COLO829 (cell line): ENCODE measurements at regions not wholly inside any gene's neighbourhood (a gene's known extent, or its start where the extent isn't known, plus 50 kb on each side); places are given as distances from the start of the nearest gene placed in this dataset.
"Not testable (repeated sequence)": the region's sequence is repeated elsewhere in the genome, so short reads cannot be mapped to it uniquely, and the experiment has no call there.

Source experiments
- DNase-seq: peaks from one replicate; pipeline ENCODE4 v3.0.0; 2012; ENCODE audit warnings: low spot score

DNA sequence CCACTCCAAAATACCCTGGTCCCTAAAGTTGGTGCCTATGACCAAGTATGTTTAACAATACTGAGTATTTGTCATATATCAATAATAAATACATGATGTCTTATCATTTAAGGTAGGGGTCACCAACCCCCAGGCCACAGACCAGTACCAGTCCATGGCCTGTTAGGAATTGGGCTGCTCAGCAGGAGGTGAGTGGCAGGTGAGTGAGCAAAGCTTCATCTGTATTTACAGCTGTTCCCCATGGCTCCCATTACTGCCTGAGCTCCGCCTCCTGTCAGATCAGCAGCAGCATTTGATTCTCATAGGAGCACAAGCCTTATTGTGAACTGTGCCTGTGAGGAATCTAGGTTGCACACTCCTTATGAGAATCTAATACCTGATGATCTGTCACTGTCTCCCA, 126.2 kb downstream of the HNRNPD start:
- no peak for DNase-seq

DNA sequence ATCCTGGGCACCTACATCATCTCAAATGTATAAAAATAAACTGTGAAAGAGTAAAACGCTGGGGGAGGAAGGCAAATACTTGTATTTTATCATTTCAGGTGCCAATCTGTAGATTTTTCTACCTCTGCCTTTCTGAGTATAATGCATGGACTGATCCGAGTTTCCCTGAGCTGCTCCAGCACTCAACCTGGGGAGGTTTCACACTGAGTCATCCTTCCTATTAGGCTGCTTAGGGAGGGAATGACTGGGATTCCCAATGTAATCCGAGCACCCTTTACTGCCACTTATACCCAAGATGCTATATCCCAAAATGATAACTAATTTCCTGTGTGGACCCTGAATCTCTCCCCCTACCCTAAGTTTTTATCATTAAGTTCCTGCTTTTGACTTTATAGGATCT, 126.6 kb downstream of the HNRNPD start:
- no peak for DNase-seq

DNA sequence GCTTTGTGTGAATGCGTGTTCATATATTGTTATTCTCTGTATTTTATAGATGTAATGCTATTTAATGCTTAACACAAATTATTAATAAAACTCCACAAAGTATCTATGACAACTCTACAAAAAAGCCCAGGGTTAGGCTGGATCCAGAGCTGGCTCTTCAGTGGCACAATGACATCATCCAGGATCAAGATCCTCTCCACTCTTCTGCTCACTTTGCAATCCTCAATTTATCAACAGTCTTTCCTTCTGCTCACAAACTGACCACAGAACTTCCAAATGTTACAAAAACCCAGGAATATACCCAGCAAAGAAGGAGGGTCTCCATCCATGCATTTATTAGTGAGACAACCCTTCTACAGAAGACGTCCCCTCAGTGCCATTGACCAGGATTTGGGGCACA, 132.3 kb downstream of the HNRNPD start:
- DNase-seq, result no peak

DNA sequence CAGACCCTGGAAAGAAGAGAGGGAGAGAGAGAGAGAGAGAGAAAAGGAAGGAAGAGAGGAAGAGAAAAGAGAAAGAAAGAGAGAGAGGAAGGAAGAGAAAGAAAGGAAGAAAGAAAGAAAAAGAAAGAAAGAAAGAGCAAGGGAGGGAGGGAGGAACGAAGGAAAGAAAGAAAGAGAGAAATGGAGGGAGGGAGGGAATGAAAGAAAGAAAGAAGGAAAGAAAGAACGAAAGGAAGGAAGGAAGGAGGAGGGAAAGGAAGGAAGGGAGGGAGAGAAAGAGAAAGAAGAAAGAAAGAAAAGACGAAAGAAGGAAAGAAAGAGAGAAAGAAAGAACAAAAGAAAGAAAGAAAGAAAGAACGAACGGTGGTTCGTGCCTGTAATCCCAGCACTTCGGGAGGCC, 133.4 kb downstream of the HNRNPD start:
- DNase-seq, result no peak

DNA sequence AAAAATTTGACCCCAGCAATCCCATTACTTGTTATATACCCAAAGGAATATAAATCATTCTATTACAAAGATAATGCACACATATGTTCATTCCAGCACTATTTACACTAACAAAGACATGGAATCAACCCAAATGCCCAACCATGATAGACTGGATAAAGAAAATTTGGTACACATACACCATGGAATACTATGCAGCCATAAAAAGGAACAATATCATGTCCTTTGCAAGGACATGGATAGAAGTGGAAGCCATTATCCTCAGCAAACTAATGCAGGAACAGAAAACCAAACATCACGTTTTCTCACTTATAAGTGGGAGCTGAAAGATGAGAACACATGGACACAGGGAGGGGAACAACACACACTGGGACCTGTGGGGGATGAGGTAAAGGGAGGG, 136.6 kb downstream of the HNRNPD start:
- DNase-seq, result not testable (repeated sequence)

DNA sequence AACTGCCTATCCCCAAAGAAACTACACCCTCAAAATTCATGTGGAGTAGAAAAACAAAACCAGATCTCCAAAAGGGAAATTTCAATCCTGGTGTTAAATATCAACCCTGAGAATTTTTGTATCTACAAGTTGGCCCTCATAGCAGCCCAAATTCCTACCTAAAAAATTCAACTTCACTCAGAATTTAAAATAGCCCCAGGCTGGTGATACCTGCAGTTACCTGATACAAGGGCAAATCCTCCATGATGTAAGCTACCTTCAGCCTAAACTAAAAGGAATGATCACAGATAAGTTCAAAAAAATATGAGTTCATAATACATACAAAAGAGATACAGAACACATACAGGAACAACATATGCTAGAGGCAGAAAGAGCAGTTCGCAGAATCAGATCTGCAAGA, 138.4 kb downstream of the HNRNPD start:
- DNase-seq, result no peak

DNA sequence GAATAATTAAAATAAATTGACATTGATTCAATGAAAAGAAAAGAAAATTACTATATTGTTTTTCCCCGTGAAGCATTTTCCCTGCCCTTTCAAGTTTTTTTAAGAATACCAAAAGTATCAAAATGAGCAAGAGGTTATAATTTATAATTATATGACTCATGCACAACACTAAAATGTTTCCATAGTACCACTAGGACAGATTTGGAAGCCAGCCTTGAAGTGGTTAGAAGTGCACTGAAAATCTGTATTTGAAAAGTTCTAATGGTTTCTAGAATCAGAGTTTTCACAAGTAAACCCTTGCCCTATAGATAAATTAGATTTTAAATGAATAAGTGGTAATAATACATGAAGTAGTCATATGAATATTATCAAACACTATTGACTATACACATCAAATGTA, 140.9 kb downstream of the HNRNPD start:
- DNase-seq, result no peak

DNA sequence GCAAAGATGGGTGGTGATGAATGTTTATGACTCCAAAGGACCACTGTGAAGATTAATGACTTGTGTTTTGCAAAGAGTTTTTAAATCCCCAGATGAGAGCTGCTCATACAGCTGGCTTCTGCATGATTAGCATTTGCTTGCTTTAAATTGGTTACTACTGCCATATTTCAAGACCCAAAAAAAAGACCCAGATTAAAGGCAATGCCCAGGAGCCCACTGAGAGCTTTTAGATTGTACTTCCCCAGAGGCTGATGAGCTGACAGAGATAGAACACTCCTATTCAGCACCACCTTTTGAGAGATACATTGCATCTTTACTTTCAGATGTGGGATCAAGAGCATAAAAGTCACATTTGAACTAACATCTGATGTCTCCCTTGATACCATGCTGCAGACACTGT, 142.0 kb downstream of the HNRNPD start:
- DNase-seq, result no peak

DNA sequence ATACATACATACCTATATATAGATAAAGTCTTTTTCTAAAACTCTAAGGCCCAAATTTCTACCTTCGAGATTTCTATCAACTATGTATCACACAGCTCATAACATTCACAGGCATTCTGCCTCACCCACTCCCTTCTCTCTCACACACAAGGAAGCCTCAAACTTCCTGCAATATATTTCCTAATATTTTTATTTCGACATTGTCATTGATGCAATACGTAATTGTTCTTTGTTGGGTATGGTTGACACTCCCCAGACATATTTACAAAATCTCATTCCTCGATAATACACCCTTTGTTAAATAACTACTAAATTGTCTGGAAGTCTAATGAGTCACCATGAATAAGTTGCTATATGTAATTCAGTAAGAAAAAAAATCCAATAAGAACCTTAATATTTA, 143.5 kb downstream of the HNRNPD start:
- DNase-seq, result peak; percentile 28

DNA sequence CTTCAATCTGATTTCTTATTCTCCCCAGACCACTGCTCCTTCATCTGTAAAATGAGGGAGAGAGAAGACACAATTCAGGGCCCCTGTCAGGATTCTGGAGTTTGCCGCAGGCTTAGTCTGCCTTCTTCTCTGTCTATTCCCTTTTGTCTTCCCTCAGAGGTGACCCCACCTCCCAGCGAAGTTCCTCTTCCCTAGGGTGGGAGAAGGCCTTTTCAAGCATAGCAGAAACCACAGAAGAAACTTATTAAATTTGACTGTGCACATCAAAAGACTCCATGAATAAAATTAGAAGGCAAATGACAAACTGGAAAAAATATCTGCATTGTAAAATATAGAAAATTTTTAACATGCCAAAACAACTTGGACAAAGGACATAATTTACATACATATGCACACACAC, 148.8 kb downstream of the HNRNPD start:
- no peak for DNase-seq

DNA sequence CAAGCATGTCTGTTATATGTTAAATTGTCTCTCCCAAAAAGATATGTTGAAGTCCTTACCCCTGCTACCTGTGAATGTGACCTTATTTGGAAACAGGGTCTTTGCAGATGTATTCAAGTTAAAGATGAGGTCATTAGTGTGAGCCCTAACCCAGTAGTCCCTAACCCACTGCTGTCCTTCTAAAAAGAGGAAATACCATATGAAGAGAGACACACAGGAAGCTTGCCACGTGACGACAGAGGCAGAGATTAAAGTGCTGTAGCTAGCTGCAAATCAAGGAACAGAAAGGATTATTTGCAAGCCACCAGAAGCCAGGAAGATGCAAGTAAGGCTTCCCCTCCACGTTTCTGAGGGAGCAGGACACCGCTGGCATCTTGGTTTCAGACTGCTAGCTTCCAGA, 150.1 kb downstream of the HNRNPD start:
- no peak for DNase-seq

DNA sequence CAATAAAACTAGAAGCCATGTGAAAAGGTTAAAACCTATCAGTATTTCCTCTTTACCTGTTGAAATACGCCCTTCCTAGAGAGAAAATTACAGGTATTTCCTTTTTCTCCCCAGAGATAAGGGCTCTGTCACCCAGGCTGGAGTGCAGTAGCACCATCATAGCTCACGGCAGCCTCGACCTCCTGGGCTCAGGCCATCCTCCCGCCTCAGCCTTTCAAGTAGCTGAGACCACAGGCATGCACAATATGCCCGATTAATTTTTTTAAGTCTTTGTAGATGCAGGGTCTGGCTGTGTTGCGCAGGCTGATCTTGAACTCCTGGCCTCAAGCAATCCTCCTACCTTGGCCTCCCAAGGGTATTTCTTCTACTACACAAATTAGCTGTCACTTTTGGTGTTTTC, 154.4 kb downstream of the HNRNPD start:
- no peak for DNase-seq

DNA sequence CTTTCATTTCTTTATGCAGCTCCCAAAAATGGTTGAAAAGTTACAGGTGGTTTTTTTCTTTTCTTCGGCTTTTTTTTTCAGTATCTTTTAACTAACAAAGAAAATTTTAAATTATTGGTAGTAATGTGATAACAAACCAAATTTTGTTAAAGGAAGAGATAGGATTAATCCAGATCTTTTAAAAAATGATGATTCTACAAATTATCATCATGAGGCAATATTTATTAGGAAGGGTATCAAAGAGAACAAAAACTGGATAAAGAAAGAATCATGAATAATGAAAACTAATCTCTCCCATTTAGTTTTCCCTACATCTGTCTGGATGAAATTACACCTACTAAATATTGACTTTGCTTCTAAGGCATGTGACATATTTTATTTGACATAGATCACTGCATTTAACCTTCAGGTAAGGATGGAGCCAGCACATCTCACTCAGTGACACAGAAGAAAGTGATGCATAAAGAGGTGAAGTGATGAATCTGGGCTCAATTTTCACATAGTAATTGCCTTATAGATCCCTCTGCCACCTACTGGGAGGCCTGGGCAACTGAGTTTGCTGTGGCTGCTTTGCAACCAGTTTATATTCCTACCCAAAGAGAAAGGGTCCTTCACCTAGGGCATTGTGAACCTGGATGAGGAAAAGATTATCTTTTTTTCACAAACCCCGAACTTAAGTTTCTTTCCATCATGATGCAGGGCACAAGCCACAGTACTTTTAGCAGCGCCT, 155.6 kb downstream of the HNRNPD start:
- DNase-seq, result no peak

DNA sequence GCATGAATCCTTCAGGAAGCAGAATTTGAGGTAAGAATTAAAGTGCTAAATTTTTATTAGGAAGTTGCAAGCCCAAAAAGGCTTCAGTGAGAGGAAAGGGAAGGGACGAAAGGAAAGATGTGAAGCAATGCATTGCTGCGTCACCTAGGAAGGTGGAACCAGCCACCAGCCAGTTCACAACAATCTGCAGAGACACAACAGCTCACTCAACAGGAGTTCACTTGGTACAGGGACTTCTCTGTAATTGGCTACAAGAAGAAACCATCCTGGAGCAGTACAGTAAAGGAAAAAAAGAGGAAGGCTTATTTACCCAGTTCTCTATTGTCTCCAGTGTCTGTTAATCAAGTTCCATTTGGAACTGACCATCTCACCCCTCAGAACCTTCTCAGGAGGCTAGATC, 157.6 kb downstream of the HNRNPD start:
- DNase-seq, result no peak

DNA sequence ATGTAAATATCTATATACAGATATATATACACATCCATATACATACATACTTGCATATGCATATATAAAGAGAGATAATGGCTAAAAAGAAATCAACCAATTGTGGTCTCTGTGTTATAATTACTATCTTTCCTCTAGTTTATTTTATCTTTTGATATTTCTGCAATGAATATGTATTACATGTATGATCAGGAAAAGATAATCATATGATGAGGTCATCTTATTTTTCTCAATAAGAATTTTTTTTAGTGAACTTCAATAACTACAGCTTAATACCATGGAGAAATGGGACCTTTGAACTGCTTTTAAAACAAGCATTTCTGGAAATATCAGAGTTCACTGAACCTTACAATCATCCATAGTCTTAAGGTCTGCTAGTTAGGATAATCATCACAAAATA, 158.0 kb downstream of the HNRNPD start:
- no peak for DNase-seq

DNA sequence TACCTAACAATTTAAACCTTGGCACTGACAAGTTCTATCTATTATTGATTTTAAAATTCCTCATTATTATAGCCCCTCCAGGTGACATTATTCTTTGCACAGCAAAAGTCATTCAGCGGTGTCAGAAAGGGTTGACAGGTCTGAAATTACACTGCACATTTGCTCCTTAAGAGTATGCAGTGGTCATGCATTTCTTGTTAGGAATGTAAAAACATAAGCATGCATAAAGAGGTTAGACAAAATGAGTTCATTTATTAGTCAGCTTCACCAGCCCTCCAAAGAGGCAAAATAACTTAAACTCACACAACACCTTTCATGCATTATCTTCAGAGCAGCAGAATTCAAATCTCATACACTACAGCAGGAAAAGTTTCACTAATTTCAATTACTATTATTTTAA, 158.8 kb downstream of the HNRNPD start:
- no peak for DNase-seq

DNA sequence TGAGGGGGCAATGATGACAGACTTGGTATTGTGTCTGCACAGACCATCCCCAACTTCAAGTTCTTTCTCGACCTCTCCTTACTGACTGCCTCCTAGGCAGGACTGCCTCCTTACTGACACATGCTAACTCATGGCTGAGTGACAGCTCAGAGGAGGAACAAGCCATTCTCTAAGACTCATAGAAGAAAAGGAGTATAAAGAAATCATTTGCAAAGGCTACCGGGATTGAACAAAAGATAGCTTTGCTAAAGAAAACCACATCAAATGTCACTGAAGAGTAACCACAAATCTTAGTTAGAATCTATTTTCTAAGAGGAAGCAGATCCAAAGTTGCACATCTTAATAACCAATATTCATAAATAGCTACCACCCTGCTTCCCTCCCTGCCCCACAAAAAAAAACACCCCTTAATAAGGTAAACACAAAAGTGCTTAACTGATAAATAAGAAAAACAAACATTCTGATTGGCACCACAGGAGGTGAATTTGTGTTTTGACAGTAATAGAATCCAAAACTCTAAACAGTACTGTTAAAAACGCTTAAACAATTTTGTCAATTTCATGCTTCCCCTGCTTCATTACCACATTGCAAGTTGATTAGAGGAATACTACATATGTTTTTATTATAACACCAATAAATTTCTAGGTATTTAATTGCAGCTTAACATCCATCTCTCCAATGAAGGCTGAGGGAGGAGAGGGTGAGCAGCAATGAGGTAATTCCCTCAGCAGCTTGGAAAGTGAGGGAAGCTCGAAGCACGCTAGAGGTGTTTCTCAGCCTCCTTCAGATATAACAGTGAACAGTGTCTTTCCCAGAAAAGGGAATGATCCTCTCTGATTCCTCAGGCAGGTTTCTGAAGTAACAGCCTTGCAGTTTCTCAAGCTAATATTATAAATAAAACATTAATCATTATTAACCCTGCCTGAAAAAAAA, 160.0 kb downstream of the HNRNPD start:
- DNase-seq, result no peak

DNA sequence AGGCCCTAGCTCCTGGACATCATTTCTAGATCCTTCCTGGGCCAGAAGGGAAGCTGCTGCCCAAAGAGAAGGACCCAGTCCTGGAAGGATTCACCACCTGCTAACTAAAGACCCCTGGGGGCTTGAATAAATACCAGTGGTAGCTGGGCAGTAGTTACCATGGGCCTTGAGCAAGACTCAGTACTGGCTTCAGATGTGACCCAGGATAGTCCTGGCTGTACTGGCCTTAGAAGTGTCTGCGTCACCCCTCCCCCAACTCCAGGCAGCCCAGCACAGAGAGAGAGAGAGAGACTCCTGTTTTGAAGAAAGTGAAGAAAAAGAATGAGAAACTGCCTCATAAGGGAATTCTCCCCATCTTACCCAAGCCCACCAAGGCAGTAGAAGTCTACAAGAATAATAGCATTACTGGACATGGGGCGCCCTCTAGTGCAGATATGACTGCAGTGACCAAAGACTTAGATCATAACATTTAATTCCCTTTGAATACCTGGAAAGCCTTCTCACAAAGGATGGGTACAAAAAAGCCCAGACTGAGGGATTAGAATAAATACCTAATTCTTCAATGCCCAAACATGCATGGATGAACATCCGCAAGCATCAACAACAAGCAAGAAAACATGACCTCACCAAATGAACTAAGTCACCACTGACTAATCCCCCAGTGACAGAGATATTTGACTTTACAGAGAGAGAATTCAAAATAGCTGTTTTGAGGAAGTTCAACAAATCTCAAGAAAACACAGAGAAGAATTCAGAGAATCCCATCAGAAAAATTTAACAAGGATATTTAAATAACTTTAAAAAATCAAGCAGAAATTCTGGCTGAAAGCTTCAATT, 171.8 kb downstream of the HNRNPD start:
- DNase-seq, result no peak

DNA sequence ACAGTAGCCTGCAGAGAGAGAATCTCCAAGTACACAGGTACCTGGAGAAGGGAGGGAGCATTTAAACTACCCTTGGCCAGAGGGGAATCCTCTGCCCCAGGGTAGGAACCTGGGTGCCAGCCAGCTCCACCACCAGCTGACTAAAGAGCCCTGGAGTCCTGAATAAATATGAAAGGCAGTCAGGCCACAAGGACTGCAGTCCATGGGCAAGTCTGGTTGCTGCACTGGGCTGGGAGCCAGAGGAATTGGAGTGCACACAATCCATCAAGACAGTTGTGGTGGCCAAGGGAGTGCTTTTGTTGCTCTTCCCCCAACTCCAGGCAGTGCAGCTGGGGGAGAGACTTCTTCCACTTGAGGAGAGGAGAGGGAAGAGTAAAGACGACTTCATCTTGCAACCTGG, 172.5 kb downstream of the HNRNPD start:
- no peak for DNase-seq

DNA sequence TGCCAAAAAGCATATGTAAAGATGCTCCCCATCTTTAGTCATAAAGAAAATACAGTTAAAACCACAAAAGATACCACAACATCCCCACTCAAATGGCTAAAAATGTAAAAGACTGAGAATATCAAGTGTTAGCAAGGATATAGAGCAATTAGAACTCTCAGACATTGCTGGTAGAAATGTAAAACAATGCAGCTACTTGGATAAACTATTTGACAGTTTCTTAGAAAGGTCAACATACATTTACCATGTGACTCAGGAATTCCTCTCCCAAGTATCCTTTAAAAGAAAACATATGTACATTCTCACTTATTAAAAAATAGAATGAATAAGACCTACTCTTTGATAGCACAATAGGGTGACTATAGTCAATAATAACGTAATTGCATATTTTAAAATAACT, 173.7 kb downstream of the HNRNPD start:
- DNase-seq, result no peak

DNA sequence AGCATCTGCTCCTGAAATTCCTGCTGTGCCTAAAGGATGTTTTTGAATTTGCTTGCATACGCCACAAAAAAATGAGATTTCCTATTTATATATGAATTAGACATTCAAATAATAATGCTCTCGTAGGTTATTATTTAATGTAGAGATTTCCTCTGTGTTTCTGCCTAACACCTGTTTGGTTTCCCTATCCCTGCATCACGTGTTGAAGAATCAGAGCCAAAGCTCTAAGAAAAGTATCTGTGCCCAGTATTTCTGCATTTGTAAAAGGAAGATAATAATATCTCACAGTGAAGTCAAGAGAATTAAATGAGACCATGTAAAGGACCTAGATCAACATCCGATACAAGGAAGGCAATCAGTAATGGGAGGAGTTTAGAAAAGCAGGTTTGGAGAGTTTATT, 179.5 kb downstream of the HNRNPD start:
- no peak for DNase-seq

DNA sequence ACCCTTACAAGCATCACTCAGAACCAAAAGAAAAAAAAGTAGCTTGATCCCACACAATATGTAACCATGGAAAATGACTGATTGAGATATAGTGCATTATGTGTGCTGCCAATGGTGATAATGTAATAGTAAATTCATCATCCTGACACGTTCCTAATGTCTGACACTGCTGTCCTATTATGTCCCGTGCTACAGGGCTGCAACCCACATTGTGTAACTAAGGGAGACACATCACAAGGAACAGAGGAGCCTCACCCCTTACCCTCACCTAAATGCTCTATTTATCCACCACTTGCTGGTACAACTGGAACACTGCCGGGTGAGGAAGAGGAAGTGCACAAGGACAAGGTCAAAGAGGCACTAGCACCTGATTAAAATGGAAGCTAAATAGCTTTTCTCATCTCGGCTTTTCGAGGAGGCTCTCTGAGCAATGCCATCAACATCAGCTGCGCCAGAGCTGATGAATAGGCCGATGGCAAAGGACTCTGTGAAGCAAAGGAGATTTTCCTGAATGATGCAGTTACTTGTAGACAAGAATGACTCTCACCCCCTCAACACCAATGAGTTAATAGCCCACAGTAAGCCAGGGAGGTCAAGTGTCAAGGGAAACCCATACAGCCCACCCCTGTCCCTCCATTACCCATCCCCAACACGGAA, 181.6 kb downstream of the HNRNPD start:
- DNase-seq, result no peak
